OCI-LY1 (cell line): ENCODE measurements at regions not wholly inside any gene's neighbourhood (a gene's known extent, or its start where the extent isn't known, plus 50 kb on each side); places are given as distances from the start of the nearest gene placed in this dataset.

Experiments
- CTCF ChIP-seq: fragments of 200-600 bp; sonication (generic), shearing (Covaris generic); IDR thresholded peaks from 2 replicates; pipeline ENCODE4 v1.5.1; 2017; ENCODE audit warnings: mild to moderate bottlenecking, antibody characterized with exemption, low read length, moderate library complexity, mixed read lengths
- EZH2 ChIP-seq: fragments of 200-600 bp; sonication (generic), shearing (Covaris generic); IDR thresholded peaks from 2 replicates; pipeline ENCODE4 v1.8.0; 2017; ENCODE audit warnings: borderline replicate concordance, mixed run types, mild to moderate bottlenecking, antibody characterized with exemption, low read length, moderate library complexity, mixed read lengths

GRCh38 chr4:142960126-142960525 lies 114.0 kb upstream of the INPP4B start:
- no peak for TF ChIP-seq CTCF
- TF ChIP-seq EZH2, result no peak
